Liver (tissue), 8 donors: ENCODE measurements at regions not wholly inside any gene's neighbourhood (a gene's known extent, or its start where the extent isn't known, plus 50 kb on each side); places are given as distances from the start of the nearest gene placed in this dataset.

Source experiments
- DNase-seq: peaks from one replicate; pipeline ENCODE4 v3.0.0-alpha.2; 2017; ENCODE audit warnings: low spot score
- H3K27ac ChIP-seq, 2 donors: one replicate each; pipeline ENCODE4 v1.7.0; 2013; ENCODE audit warnings: inconsistent platforms in 2 of 2, low read length in 2 of 2, control low read depth in 1 of 2, low read depth in 1 of 2, mild to moderate bottlenecking in 1 of 2
- H3K27me3 ChIP-seq, 4 donors: one replicate each; pipeline versions ENCODE4 v1.6.1 to v1.7.0; 2013; ENCODE audit warnings: low read length in 3 of 4, inconsistent platforms in 1 of 4, mild to moderate bottlenecking in 1 of 4, moderate library complexity in 1 of 4; ENCODE audit not compliant: control insufficient read depth in 4 of 4, insufficient read depth in 4 of 4
- H3K36me3 ChIP-seq, 4 donors: one replicate each; pipeline versions ENCODE4 v1.6.1 to v1.7.0; 2013; ENCODE audit warnings: low read length in 3 of 4, mild to moderate bottlenecking in 3 of 4, low read depth in 1 of 4, moderate library complexity in 1 of 4; ENCODE audit not compliant: control insufficient read depth in 4 of 4, insufficient read depth in 3 of 4
- H3K4me1 ChIP-seq, 4 donors: one replicate each; pipeline versions ENCODE4 v1.6.1 to v1.7.0; 2013; ENCODE audit warnings: low read length in 3 of 4, mild to moderate bottlenecking in 3 of 4, moderate library complexity in 1 of 4; ENCODE audit not compliant: control insufficient read depth in 4 of 4, insufficient read depth in 4 of 4
- H3K4me3 ChIP-seq, 3 donors: one replicate each; pipeline versions ENCODE4 v1.6.1 to v1.7.0; 2013; ENCODE audit warnings: low read length in 3 of 3, control low read depth in 1 of 3, low read depth in 1 of 3, mild to moderate bottlenecking in 1 of 3
- H3K9ac ChIP-seq, 2 donors: one replicate each; pipeline ENCODE4 v1.7.0; 2013; ENCODE audit warnings: low read length in 2 of 2, mild to moderate bottlenecking in 2 of 2, moderate library complexity in 2 of 2, control low read depth in 1 of 2, low read depth in 1 of 2
- H3K9me3 ChIP-seq, 4 donors: one replicate each; pipeline versions ENCODE4 v1.6.1 to v1.7.0; 2013; ENCODE audit warnings: low read length in 3 of 4; ENCODE audit not compliant: control insufficient read depth in 4 of 4
- ATF3 ChIP-seq: IDR thresholded peaks from 2 replicates; pipeline ENCODE4 v1.6.1; 2016; ENCODE audit warnings: antibody characterized with exemption
- EGR1 ChIP-seq, 2 donors: IDR thresholded peaks; 2 replicates each; pipeline ENCODE4 v1.6.1; 2016 to 2018; ENCODE audit warnings: antibody characterized with exemption in 2 of 2, low read depth in 2 of 2
- FOXA1 ChIP-seq: IDR thresholded peaks from 2 replicates; pipeline ENCODE4 v1.6.1; 2016; ENCODE audit warnings: antibody characterized with exemption
- FOXA2 ChIP-seq: IDR thresholded peaks from 2 replicates; pipeline ENCODE4 v1.6.1; 2016; ENCODE audit warnings: antibody characterized with exemption
- GABPA ChIP-seq, 2 donors: IDR thresholded peaks in 1 of 2; conservative IDR thresholded peaks in 1 of 2; 2 replicates each; pipeline ENCODE4 v1.6.1; 2016; ENCODE audit warnings: antibody characterized with exemption in 2 of 2, mild to moderate bottlenecking in 1 of 2, moderate library complexity in 1 of 2
- HNF4A ChIP-seq, 2 donors: conservative IDR thresholded peaks; 2 replicates each; pipeline ENCODE4 v1.6.1; 2016; ENCODE audit warnings: antibody characterized with exemption in 2 of 2, mild to moderate bottlenecking in 2 of 2
- HNF4G ChIP-seq: IDR thresholded peaks from 2 replicates; pipeline ENCODE4 v1.6.1; 2016; ENCODE audit warnings: antibody characterized with exemption
- JUND ChIP-seq, 2 donors: IDR thresholded peaks; 2 replicates each; pipeline ENCODE4 v1.6.1; 2016; ENCODE audit warnings: antibody characterized with exemption in 2 of 2
- MAX ChIP-seq: IDR thresholded peaks from 2 replicates; pipeline ENCODE4 v1.6.1; 2016; ENCODE audit warnings: antibody characterized with exemption
- NR2F2 ChIP-seq: IDR thresholded peaks from 2 replicates; pipeline ENCODE4 v1.6.1; 2016; ENCODE audit warnings: antibody characterized with exemption
- RAD21 ChIP-seq, 2 donors: IDR thresholded peaks; 2 replicates each; pipeline ENCODE4 v1.6.1; 2016; ENCODE audit warnings: antibody characterized with exemption in 2 of 2, mild to moderate bottlenecking in 2 of 2
- RXRA ChIP-seq, 2 donors: IDR thresholded peaks; 2 replicates each; pipeline ENCODE4 v1.6.1; 2017 to 2018; ENCODE audit warnings: antibody characterized with exemption in 2 of 2, mild to moderate bottlenecking in 1 of 2
- SP1 ChIP-seq: IDR thresholded peaks from 2 replicates; pipeline ENCODE4 v1.6.1; 2018; ENCODE audit warnings: antibody characterized with exemption, mild to moderate bottlenecking
- TAF1 ChIP-seq: conservative IDR thresholded peaks from 2 replicates; pipeline ENCODE4 v1.6.1; 2016; ENCODE audit warnings: antibody characterized with exemption, mild to moderate bottlenecking
- YY1 ChIP-seq: IDR thresholded peaks from 2 replicates; pipeline ENCODE4 v1.6.1; 2016; ENCODE audit warnings: antibody characterized with exemption, mild to moderate bottlenecking
- ZBTB33 ChIP-seq: IDR thresholded peaks from 2 replicates; pipeline ENCODE4 v1.6.1; 2016; ENCODE audit warnings: antibody characterized with exemption
- WGBS: extraction: QIAGEN DNeasy Blood & Tissue Kit; methylation state at CpG from one replicate; pipeline ENCODE4 v1.1.7; 2013; 5-methylcytosine and 5-hydroxymethylcytosine counted together
- TF ChIP-seq, protein P1 (sequence below): fragments of 150-350 bp; IDR thresholded peaks from 2 replicates; pipeline ENCODE4 v1.5.1; 2017; ENCODE audit warnings: improper control_type of control experiment, low read depth, low read length; ENCODE audit not compliant: missing input control
- TF ChIP-seq, protein P2 (sequence below): IDR thresholded peaks from 2 replicates; pipeline ENCODE4 v1.6.1; 2016; ENCODE audit warnings: antibody characterized with exemption, mild to moderate bottlenecking
- donor health status: healthy.
- donor health status: healthy.
- donor health status: healthy.
- donor health status: healthy.
- donor health status: healthy.

DNA sequence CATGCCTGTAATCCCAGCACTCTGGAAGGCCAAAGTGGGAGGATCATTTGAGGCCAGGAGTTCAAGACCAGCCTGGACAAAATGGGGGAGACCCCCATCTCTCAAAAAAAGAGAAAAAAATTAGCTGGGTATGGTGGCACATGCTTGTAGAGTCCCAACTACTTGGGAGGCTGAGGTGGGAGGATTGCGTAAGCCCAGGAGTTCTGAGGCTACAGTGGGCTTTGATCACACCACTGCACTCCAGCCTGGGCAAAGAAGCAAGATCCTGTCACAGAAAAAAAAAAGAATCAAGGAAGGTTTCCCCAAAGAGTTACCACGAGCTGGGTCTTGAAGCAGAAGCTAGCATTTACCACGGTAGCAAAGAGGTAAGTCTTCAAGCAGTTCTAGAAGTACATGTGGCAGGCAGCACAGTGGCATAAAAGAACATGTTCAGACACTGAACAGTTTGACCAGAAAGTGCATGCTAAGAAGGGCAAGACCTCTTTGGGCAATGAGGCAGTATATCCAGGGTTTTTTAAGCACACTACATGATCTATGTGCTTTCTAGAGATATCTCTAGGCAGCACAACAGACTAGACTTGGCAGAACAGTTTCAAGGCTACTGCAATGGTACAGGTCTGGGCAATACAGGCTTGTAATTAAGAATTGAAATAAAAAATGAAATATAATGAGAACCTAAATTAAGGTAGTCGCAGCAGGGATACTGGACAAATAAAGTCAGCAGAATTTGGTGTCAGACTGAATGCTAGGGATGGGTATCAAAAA, 418.5 kb downstream of the SHQ1 start:
- TF ChIP-seq HNF4A (conservative IDR thresholded peaks at IDR 0.05) (no peak), YY1 (no peak), HNF4G (no peak), RAD21 (IDR thresholded peaks at IDR 0.05) (no peak), JUND (IDR thresholded peaks at IDR 0.05) (no peak), MAX (no peak), SP1 (no peak)
- H3K27ac ChIP-seq, result no peak overlapping the region
- WGBS, result 69% methylated on average over 4 of the region's 4 CpGs
- H3K27me3 ChIP-seq, result no peaks in the 10 kb centered on the region
- H3K4me1 ChIP-seq, result peaks cover 0 to 26% (median 1%) of the 10 kb centered on the region in 4 donors
- H3K36me3 ChIP-seq, result peaks cover 0 to 2% (median 0%) of the 10 kb centered on the region in 4 donors
- DNase-seq, result no peak
- no peak overlapping the region for H3K9ac ChIP-seq
- no peaks in the 10 kb centered on the region for H3K9me3 ChIP-seq
- no peak overlapping the region for H3K4me3 ChIP-seq

DNA sequence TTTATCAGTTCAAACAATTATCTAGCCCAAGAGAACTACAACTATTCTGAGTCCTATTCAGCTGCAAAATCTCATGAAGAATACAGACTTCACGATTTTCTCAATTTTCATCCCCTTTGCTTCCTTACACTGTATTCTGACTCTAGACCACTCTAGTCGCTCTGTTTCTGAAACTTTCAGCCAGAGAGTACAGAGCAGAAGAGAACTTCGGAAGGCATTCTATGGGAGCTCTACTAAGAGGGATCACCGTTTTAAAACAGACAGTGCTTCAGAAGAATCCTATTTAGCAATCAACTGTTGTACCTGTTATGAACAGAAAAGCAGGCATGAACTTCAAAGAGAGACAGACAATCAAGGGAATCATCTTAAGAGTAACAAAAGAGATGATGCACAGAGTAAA, 419.4 kb downstream of the SHQ1 start:
- Histone ChIP-seq H3K4me1 (peaks cover 0 to 26% (median 1%) of the 10 kb centered on the region in 4 donors), H3K27me3 (no peaks in the 10 kb centered on the region), H3K9ac (no peak overlapping the region), H3K4me3 (no peak overlapping the region), H3K27ac (no peak overlapping the region), H3K9me3 (no peaks in the 10 kb centered on the region), H3K36me3 (no peaks in the 10 kb centered on the region)
- TF ChIP-seq SP1 (no peak), MAX (no peak)
- DNase-seq, result no peak
- WGBS, result 78% methylated on average over 4 of the region's 4 CpGs

DNA sequence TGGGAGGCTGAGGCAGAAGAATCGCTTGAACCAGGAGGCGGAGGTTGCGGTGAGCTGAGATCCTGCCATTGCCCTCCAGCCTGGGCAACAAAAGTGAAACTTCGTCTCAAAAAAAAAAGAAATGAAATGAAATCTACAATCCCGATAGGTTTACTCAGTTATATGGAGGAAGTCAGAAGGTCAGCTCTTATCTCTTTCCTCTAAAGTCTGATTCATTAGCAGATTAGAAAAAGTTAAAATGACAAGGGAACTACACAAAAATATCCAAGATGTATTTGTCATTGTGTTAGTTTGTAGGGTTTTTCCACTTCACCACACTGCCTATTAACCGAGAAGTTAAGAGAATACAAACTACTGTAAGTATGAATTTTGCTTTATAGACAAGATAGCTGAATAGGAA, 420.6 kb downstream of the SHQ1 start:
- DNase-seq, result no peak
- H3K4me3 ChIP-seq, result no peak overlapping the region
- WGBS, result 83% methylated on average over 6 of the region's 6 CpGs

More for the DNA sequence above, 420.6 kb downstream of the SHQ1 start:
- H3K36me3 ChIP-seq, result no peaks in the 10 kb centered on the region
- H3K4me1 ChIP-seq, result peaks cover 0 to 26% (median 1%) of the 10 kb centered on the region in 4 donors
- TF ChIP-seq FOXA2, result no peak
- no peak for TF ChIP-seq GABPA (IDR thresholded peaks at IDR 0.05 in 1 of 2, conservative IDR thresholded peaks at IDR 0.05 in 1 of 2)
- no peak for TF ChIP-seq JUND (IDR thresholded peaks at IDR 0.05)
- no peak for TF ChIP-seq FOXA1
- TF ChIP-seq, protein P1, sequence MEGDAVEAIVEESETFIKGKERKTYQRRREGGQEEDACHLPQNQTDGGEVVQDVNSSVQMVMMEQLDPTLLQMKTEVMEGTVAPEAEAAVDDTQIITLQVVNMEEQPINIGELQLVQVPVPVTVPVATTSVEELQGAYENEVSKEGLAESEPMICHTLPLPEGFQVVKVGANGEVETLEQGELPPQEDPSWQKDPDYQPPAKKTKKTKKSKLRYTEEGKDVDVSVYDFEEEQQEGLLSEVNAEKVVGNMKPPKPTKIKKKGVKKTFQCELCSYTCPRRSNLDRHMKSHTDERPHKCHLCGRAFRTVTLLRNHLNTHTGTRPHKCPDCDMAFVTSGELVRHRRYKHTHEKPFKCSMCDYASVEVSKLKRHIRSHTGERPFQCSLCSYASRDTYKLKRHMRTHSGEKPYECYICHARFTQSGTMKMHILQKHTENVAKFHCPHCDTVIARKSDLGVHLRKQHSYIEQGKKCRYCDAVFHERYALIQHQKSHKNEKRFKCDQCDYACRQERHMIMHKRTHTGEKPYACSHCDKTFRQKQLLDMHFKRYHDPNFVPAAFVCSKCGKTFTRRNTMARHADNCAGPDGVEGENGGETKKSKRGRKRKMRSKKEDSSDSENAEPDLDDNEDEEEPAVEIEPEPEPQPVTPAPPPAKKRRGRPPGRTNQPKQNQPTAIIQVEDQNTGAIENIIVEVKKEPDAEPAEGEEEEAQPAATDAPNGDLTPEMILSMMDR, result no peak
- no peak for TF ChIP-seq EGR1 (IDR thresholded peaks at IDR 0.05; ENCODE audit: low read depth in 2 of 2)
- TF ChIP-seq RXRA (IDR thresholded peaks at IDR 0.05), result no peak
- TF ChIP-seq ZBTB33, result no peak
- TF ChIP-seq ATF3, result no peak
- TF ChIP-seq MAX, result no peak
- TF ChIP-seq HNF4A (conservative IDR thresholded peaks at IDR 0.05), result no peak
- no peak for TF ChIP-seq RAD21 (IDR thresholded peaks at IDR 0.05)
- TF ChIP-seq SP1, result no peak
- no peak for TF ChIP-seq NR2F2
- TF ChIP-seq HNF4G, result no peak
- TF ChIP-seq TAF1, result no peak
- TF ChIP-seq, protein P2, sequence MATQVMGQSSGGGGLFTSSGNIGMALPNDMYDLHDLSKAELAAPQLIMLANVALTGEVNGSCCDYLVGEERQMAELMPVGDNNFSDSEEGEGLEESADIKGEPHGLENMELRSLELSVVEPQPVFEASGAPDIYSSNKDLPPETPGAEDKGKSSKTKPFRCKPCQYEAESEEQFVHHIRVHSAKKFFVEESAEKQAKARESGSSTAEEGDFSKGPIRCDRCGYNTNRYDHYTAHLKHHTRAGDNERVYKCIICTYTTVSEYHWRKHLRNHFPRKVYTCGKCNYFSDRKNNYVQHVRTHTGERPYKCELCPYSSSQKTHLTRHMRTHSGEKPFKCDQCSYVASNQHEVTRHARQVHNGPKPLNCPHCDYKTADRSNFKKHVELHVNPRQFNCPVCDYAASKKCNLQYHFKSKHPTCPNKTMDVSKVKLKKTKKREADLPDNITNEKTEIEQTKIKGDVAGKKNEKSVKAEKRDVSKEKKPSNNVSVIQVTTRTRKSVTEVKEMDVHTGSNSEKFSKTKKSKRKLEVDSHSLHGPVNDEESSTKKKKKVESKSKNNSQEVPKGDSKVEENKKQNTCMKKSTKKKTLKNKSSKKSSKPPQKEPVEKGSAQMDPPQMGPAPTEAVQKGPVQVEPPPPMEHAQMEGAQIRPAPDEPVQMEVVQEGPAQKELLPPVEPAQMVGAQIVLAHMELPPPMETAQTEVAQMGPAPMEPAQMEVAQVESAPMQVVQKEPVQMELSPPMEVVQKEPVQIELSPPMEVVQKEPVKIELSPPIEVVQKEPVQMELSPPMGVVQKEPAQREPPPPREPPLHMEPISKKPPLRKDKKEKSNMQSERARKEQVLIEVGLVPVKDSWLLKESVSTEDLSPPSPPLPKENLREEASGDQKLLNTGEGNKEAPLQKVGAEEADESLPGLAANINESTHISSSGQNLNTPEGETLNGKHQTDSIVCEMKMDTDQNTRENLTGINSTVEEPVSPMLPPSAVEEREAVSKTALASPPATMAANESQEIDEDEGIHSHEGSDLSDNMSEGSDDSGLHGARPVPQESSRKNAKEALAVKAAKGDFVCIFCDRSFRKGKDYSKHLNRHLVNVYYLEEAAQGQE, result no peak
- no peak for TF ChIP-seq YY1
- H3K9ac ChIP-seq, result no peak overlapping the region
- H3K27ac ChIP-seq, result no peak overlapping the region
- H3K27me3 ChIP-seq, result no peaks in the 10 kb centered on the region
- no peaks in the 10 kb centered on the region for H3K9me3 ChIP-seq
